GM21526 (cell line): ENCODE measurements at regions not wholly inside any gene's neighbourhood (a gene's known extent, or its start where the extent isn't known, plus 50 kb on each side); places are given as distances from the start of the nearest gene placed in this dataset.
"Not testable (repeated sequence)": the region's sequence is repeated elsewhere in the genome, so short reads cannot be mapped to it uniquely, and the experiment has no call there.

ENCODE experiments used
- ATAC-seq: cut with Tn5 transposase; IDR thresholded peaks from one replicate; pipeline ENCODE4 v1.9.1; 2021; ENCODE audit warnings: moderate library complexity; ENCODE audit not compliant: unreplicated experiment, low FRiP score

DNA sequence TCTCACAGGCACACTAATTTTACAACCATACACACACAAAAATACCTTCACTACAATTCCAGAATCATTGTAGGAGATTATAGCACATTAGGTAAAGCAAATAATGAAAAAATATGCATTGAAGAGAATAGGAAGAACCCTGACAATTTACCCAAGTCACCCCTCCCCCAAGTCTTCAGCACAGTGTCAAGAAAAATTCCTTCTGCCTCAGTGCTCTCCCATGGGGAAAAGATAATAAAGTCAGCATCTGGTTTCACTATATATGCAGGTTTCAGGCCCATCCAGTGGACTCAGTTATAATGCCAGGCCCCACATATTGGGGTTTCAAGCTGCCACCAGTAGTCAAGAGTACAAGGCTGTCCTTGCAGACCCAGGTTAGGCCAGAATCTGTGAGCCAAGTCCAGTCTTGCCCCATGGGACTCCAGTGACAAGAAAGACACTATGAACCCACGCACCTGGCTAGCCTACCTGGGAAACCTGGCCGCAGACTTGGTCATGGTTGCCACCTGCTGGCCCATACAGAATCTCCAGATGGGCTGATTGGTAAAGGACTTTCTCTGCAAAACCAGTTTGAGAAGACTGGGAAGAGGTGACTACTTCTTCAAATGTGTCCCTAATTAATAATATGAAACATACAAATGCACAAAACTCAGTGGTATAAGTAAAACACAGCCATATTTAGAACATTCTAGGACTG is 398.6 kb upstream of the FLRT2 start:
- no peak for ATAC-seq

DNA sequence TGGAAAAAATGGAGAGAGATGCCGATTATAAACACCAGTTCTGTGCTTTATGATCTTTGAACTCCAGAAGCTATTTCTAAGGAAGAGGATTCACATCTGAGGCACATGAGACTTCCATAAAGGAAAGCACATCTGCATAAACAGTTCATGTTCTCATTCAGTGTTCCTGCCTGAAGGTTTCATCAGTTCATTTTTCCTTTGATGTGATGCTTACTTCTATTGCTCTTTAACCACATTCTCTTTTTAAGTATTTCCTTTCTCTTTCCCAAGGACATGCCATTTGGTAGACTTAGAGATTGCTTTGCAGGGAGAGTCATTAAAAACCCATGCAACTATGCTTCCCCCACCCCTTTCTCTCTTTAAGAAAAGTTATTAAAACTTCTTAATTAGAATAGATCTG is 387.0 kb upstream of the FLRT2 start:
- no peak for ATAC-seq

DNA sequence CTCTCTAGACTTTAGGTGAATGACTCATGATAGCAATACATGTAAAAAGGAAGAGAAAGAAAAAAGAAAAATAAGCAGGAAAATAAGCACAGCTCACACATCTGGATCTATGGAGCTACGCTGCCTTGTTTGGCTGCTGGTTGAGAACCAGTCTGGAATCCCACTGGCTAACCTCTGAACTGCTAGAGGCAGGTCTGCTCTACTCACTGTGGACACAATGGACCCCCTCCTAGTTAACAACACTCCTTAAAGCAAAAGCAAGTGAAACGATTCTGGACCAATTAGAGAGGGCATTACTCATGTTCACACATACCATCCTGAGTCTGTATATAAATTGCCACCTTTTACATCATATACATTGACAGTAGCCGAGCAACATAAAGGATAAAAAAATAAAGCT is 383.2 kb upstream of the FLRT2 start:
- no peak for ATAC-seq

DNA sequence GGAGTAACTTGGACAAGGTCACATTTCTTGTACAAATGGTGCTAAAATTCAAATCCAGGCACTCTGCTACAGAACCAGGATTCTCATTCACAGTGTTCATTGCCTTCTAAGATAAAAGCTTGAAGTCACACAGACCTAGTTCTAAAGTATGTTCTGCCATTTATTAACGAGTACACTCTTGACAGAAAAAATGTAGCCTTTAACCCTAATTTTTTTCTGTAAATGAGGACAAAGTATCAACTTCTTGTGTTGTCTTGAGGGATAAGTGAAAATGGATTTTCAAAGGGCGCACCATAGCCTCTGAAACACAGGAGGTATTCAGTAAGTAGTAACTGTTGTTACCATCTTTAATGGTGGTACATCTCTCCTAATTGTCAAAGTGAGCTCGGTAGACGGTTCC is 379.8 kb upstream of the FLRT2 start:
- ATAC-seq: no peak

DNA sequence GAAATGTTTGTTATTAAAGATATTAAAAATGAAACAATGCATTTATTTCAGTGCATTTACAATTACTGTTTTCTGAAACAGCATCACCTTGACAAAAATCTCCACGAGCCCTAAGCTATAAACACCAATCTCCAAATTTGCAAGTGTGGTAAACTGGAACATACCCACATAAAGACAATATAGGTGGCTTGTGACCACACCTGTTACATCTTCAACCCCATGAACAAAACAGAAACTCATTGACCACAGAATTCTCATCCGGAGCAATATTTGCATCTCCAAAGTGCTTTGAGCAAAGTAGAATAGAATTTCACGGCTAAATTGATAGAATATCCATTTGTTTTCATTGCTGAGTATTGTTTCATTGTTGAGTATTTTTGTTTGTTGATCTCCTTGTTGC is 375.2 kb upstream of the FLRT2 start:
- no peak for ATAC-seq

DNA sequence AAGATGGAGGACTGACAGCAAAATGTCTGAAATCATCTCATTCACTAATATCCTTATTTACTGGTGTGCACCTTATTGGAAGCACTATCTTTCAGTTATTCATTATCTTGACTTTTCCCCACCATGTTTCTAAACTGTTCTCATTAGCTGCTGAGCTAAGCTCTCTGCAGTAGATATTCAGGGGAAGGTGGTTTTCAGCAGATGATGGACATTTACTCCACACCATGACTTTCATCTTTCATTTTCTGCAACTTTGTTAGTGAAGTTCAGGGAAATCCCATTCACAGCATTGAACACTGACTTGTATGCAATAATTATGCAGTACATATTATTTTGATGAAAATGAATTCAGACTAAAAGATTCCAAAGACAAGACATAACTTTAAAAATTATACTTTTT is 373.6 kb upstream of the FLRT2 start:
- ATAC-seq: no peak

DNA sequence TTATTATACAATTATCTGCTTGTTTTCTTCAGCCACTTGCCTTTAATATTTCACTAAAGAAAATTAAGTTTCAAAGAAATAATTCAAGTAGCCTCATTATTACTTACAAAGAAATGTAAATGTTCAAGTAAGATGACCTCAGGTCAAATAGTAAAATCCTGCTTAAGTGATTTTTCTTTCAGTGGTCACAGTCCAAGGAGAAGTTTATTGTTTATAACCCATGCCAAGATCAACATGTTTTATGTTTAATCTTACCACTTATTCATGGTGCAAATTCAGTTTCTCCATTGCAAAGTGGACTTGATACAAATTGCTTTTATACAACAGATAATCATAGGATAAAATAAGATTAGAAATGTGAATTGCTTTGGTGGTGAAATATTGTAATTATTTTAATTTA is 370.2 kb upstream of the FLRT2 start:
- ATAC-seq: no peak

DNA sequence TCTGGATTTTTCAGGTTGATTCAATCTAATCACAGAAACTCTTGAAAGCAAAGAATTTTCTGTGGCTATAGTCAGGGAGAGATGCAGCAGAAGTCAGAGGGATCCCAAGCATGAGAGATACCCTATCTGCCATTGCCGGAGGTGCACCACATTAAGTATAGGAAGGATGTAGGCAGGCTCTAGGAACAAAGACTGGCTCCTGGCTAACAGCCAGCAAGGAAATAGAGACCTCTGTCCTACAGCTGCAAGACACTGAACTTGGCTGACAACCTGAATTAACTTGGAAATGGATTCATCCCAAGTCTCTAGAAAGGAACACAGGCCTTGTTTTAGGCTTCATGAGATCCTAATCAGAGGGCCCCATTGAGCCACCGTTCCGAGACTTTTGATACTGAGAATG is 364.9 kb upstream of the FLRT2 start:
- ATAC-seq: no peak

DNA sequence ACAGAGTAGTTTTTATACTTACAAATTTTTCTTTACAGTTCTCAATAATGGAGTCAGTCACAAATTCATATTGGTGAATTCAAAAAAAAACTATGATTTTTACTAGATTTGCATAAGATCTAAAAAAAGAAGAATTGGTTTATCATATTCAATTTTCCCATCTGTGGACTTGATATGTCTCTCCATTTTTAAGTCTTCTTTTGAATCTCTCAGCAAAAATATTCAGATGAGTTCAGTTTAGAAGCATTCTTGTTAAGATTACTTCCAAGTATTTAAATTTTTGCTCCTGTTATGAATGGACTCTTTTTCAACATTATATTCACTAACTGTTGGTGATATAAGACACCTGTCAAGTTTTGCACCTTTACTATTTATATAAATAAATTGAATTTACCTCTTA is 360.6 kb upstream of the FLRT2 start:
- no peak for ATAC-seq

DNA sequence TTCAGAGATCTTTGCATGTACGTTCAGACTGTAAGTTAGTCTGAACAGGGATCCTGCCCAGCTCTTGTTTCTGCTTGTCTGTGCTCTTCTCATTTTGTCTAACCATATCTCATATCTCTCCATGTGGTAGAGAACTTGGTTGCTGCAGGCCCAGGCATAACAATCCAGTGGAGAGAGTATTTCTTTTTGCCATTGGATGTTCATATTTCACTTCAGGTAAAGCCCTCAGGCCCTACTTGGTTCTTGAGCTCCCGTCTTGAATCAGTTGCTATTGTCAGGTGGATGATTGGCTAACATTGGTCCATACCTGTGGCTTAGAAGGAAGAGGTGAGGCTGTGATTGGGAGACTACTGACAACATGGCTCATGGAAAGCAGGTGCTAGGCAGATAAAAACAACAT is 357.7 kb upstream of the FLRT2 start:
- no peak for ATAC-seq

DNA sequence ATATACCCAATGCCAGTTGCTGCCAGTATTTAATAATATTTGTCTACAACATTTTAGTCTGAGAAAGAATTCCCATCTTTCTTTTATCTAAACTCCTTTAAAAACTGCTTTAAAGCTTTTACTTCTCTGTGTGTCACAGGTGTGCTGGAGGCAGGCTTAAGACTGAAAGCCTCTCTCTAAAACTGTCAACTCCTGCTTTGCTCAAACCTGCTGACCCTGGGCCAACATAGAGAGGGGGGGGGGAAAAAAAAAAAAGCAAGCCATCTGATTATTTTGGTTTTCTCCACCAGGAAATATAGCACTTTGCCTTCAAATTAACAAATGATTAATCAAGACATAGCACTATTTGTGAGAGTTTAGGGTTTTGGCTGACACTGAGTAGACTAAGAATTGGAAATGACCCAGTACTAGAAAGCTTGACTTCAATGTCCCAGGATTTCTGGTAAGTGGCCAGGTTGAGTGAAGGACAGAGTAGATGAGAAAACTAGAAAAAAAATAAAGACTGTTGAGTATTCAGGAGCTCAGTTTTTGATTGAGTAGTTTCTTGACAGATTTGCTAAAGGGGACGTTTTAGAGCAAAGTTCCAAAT is 357.0 kb upstream of the FLRT2 start:
- ATAC-seq: no peak

DNA sequence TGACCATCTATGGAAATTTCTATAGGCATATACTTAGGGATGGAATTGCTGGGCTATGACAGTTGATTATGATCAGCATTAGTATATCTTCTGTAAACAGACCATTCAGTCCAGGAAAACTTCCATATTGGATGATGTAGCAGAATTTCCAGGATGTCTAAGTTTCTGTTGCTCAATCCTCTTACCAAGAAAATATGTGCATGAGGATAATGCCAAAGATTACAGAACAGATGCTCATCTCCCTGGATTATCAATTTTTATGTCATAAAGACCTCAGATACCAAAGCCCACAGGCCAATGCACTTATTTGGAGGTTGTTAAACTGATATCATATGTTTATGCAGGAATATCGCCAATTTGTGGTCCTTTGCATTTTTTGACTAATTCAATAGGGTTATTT is 354.4 kb upstream of the FLRT2 start:
- ATAC-seq: no peak

DNA sequence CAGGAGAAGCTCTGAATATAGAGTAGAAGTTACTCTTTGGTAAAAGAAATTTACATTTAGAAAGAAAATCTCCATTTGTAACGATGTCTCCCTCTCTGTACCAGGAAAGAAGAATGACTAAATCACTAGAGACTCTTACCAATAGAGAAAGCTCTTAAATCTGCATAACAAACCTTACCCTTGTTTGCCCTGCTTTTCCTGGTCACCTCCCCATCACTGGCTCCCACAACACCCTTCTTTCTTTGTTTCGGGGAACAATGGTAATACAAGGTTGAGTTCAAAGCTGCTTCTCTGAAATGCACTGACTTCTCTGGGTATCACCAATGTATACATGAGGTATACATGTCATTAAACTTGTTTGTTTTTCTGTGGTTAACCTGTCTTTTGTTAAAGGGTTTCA is 351.1 kb upstream of the FLRT2 start:
- no peak for ATAC-seq

DNA sequence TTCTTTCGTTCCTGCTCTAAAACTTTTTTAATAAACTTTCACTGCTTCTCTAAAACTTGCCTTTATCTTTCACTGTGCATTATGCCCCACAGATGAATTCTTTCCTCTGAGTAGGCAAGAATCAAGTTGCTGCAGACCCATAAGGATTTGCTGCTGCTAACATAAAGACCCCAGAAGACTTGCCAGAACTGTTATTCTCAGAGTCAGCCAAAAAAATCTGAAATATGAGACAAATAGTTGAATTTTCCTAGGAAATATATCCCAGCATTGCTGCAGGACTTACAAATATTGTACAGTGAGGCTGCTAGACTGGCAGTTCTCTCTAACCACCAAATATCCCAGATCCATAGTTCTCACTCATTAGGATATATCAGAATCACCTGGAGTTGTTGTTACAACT is 349.1 kb upstream of the FLRT2 start:
- ATAC-seq: no peak

DNA sequence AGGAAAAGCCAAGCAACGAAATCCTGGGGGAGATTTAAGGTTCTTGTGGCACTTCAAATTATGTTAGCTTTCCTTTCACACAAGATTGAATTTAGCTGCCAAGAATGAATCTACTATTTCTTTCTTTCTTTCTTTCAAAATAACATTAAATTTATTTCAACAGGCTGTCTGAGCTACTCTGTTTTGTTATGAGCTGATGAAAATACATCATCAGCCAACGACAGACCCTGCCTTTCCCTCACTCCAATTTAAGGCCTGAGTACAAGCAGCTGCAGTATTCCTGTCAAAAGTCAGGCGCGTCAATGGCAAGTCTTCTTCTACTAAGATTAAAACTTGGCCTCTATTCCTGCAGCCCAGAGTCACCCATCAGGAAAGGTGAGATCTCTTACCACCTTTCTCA is 347.7 kb upstream of the FLRT2 start:
- no peak for ATAC-seq

DNA sequence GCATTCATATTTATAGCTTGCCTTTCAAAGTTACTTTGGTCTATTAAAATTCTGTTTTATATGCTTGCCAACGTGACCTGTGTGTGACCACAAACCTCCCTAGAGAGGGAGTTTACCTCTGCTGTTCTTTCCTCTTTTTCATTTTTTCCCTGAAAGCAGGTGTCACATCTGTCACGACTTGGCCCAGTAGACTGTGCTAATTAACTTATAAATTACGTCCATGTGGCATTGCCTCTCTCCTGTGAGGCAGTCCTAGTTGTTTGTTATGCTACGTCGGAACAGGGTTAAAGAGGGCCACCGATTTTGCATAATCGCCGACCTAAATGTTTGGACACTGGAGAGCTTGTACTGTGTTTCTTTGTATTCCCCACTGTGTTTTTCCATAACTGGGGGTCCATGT is 343.9 kb upstream of the FLRT2 start:
- ATAC-seq: no peak

DNA sequence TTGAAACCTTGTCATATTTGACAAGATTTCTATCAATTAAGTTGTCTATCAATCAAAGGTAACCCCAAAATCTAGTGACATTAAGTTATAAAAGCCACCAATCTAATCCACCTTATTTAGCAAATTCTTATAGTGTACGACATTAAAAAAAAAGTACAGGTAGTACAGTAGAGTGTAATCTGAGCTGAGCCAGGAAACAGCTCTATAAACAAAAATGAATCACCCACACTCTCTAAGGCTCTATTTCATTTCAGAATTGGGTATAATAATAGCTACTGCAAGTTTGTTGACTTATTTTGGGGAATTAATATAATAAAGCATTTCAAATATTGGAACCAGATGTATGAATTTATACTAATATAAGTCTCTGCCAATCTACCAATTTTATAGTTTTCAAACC is 342.4 kb upstream of the FLRT2 start:
- no peak for ATAC-seq

DNA sequence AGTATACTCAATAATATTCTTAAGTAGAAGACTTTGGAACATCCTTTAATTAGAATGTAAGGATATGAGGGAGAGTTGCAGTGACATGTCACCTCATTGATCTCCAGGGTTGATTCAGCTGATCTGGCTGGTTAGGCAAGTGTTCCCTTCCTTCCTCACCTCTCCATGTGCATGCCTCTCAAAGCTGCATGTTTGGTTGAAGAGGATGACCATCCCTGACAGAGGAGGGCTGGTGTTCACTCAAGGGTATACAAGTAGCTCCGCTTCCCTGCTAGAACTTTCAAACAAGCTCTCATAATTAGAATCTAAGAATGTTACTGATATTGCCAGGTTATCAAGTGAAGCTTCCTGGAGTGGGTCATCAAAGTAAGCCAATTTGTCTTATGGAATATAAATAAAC is 341.1 kb upstream of the FLRT2 start:
- no peak for ATAC-seq

DNA sequence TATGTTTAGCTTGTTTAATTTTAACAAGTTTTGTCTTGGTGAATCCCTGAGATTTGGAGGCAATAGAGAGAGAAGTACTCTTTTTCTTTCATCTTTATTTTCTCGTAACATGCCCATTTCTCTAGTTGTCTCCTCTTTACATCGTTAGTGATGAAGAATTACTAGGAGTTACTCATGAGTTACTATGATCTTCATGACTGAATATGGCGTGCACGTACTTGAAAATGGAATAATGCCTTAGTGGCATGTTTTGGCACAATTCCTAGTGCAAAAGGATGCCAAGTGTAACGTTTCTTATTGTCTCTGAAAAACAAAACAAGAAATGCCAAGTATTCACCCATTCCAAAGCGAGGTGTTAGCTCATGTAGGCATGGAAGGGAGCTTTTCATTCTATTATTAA is 340.7 kb upstream of the FLRT2 start:
- ATAC-seq: not testable (repeated sequence)

DNA sequence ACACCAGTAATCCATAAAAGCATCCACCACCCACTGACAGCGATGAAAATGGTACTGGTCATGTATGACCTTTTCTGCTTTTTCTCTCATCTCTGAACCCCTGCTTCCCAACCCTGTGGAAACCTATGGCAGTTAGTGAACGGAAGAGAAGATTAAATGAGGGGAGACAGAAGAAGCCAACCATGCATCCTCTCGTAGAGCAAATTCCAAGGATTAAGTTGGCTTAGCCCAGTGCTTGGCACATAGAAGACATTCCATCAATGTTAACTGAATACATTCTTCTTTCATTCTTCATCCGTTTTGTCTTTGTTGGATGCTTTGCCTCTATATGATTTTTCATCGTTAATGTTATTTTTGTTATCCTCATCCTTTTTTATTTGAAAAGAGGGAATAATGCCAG is 339.7 kb upstream of the FLRT2 start:
- no peak for ATAC-seq

DNA sequence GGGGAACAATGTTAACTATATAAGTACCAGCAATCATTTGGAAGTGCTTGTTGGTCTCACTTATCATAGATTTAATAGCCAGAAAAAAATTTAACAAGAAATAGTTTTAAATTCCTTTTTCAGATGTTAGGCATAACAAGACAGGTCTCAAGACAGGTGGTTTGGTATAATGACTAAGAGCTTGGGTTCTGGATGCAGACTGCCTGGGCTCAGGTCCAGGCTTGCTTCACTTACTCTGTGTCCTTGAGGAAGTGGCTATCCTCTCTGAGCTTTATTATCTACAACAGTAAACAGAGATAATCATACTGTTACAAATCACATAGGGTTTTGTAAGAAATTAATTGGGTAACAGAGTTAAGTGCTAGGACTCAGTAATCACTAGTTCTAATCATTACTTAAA is 338.0 kb upstream of the FLRT2 start:
- no peak for ATAC-seq

DNA sequence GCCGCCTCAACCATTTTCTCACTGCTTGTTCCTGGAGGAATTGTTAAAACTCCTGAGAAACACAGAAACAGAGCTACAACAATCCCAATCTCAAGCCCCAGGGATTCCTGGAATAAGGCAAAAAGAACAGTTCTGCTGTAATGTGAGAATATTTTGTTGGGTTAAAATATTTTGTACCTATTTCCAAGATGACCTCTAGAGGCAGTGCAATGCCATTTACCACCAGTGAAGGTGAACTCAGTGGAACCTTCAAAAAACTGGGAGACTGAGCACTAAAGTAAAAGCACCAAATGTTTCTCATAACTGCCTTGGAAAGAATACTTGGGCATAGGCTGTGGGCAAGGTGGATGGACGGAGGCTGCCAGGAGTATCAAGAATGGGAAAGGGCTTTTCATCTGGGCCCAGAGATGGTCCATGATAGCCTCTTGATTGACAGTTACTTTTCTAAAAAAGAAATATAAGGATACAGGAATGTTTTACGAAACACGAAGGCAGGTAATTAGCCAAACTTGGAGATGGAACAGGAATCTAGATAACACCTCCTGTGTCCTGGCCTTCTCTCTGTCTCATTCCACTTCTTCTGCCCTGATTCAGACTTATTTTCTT is 334.0 kb upstream of the FLRT2 start:
- ATAC-seq: no peak
